T-cell (primary cell): ENCODE measurements at regions not wholly inside any gene's neighbourhood (a gene's known extent, or its start where the extent isn't known, plus 50 kb on each side); places are given as distances from the start of the nearest gene placed in this dataset.

Source experiments
- ATAC-seq, 4 experiments: fragments of 200-7000 bp in 3 of 4; fragments of 150-1000 bp in 1 of 4; cut with Tn5 transposase; replicated peaks in 1 of 4; 1 replicate in 3 of 4; 2 replicates in 1 of 4; pipeline ENCODE4 v1.10.0; 2021; ENCODE audit warnings: moderate library complexity in 3 of 4, mild to moderate bottlenecking in 2 of 4, moderate number of reproducible peaks in 1 of 4
- CTCF ChIA-PET, 2 donors: fragments of 300-600 bp; sonication (Branson Sonifier 250); formaldehyde crosslinking; loops; one replicate each; lab custom pipeline; 2022; ENCODE audit warnings: antibody characterized with exemption in 2 of 2; lab: Charles Lee
- POLR2A ChIA-PET, 2 donors: fragments of 300-600 bp; sonication (Branson Sonifier 250); formaldehyde crosslinking; loops; one replicate each; lab custom pipeline; 2022; ENCODE audit warnings: antibody characterized with exemption in 2 of 2; lab: Charles Lee
- DNase-seq, 35 experiments: peaks; one replicate each; pipeline versions ENCODE4 v3.0.0 to v3.0.0-alpha.2; 2013 to 2023
- H3K27ac ChIP-seq: one replicate; pipeline ENCODE4 v1.5.1; 2013; ENCODE audit warnings: low read length
- H3K27me3 ChIP-seq, 2 experiments: replicated peaks in 1 of 2; 1 replicate in 1 of 2; 2 replicates in 1 of 2; pipeline versions ENCODE4 v1.6.1 to v1.7.0; 2013; ENCODE audit warnings: low read length in 1 of 2, mixed read lengths in 1 of 2; ENCODE audit not compliant: control insufficient read depth in 2 of 2, insufficient read depth in 2 of 2; ENCODE audit errors: extremely low read depth in 1 of 2
- H3K36me3 ChIP-seq, 2 donors: 1 replicate in 1 of 2; 2 replicates in 1 of 2; pipeline versions ENCODE4 v1.6.1 to v1.7.0; 2013; ENCODE audit warnings: low read length in 1 of 2; ENCODE audit not compliant: control insufficient read depth in 2 of 2, insufficient read depth in 1 of 2; ENCODE audit errors: extremely low read depth in 1 of 2
- H3K4me1 ChIP-seq, 2 experiments: 1 replicate in 1 of 2; 2 replicates in 1 of 2; pipeline versions ENCODE4 v1.6.1 to v1.7.0; 2013; ENCODE audit warnings: low read length in 2 of 2, mixed read lengths in 1 of 2; ENCODE audit not compliant: insufficient read depth in 2 of 2, control insufficient read depth in 1 of 2; ENCODE audit errors: extremely low read depth in 1 of 2
- H3K4me3 ChIP-seq, 2 donors: 1 replicate in 1 of 2; 2 replicates in 1 of 2; pipeline versions ENCODE4 v1.5.1 to v1.7.0; 2013; ENCODE audit warnings: mild to moderate bottlenecking in 2 of 2, low read length in 1 of 2, moderate library complexity in 1 of 2; ENCODE audit not compliant: control insufficient read depth in 1 of 2; ENCODE audit errors: extremely low read depth in 1 of 2
- H3K9me3 ChIP-seq: 2 replicates; pipeline ENCODE4 v1.7.0; 2013
- H3K27ac Mint-ChIP-seq, 2 donors: one replicate each; pipeline ENCODE4 v1.8.0; 2020 to 2021; ENCODE audit warnings: mild to moderate bottlenecking in 2 of 2, mixed read lengths in 2 of 2
- H3K27me3 Mint-ChIP-seq, 2 donors: one replicate each; pipeline ENCODE4 v1.8.0; 2021 to 2022; ENCODE audit warnings: mixed read lengths in 2 of 2
- H3K36me3 Mint-ChIP-seq: one replicate; pipeline ENCODE4 v1.8.0; 2021; ENCODE audit warnings: mixed read lengths
- H3K4me1 Mint-ChIP-seq, 3 donors: one replicate each; pipeline ENCODE4 v1.8.0; 2020 to 2022; ENCODE audit warnings: mixed read lengths in 3 of 3, mild to moderate bottlenecking in 1 of 3
- H3K4me3 Mint-ChIP-seq, 3 donors: one replicate each; pipeline ENCODE4 v1.8.0; 2020 to 2022; ENCODE audit warnings: mild to moderate bottlenecking in 3 of 3, mixed read lengths in 3 of 3, moderate library complexity in 3 of 3
- H3K9me3 Mint-ChIP-seq, 3 donors: one replicate each; pipeline ENCODE4 v1.8.0; 2020 to 2022; ENCODE audit warnings: mixed read lengths in 3 of 3
- WGBS: methylation state at CpG from one replicate; pipeline ENCODE4 v1.1.5; 2013; ENCODE audit warnings: missing lambda C conversion rate; ENCODE audit not compliant: insufficient coverage; 5-methylcytosine and 5-hydroxymethylcytosine counted together

GRCh38 chr11:127628458-127628785, 627.9 kb upstream of the KIRREL3 start:
- H3K4me3 ChIP-seq = no peak overlapping the region
- H3K27ac Mint-ChIP-seq = no peak overlapping the region
- H3K36me3 ChIP-seq = no peaks in the 10 kb centered on the region
- H3K27me3 ChIP-seq = no peaks in the 10 kb centered on the region
- H3K4me1 Mint-ChIP-seq = peaks cover 0 to 2% (median 0%) of the 10 kb centered on the region in 3 donors
- H3K9me3 Mint-ChIP-seq = peaks cover 0 to 3% (median 0%) of the 10 kb centered on the region in 3 donors
- no peaks in the 10 kb centered on the region for H3K36me3 Mint-ChIP-seq
- no peaks in the 10 kb centered on the region for H3K9me3 ChIP-seq
- DNase-seq = no peak
- H3K4me1 ChIP-seq = no peaks in the 10 kb centered on the region
- ChIA-PET CTCF (no interaction called here), POLR2A (no interaction called here)
- ATAC-seq = no peak
- no peak overlapping the region for H3K27ac ChIP-seq
- no CpG with 5 or more reads among the region's 5 CpGs for WGBS
- H3K4me3 Mint-ChIP-seq = no peak overlapping the region
- H3K27me3 Mint-ChIP-seq = no peaks in the 10 kb centered on the region

- H3K36me3 Mint-ChIP-seq = no peaks in the 10 kb centered on the region
- H3K27me3 Mint-ChIP-seq = no peaks in the 10 kb centered on the region
- no peak overlapping the region for H3K4me3 Mint-ChIP-seq
- WGBS = 95% methylated on average over 5 of the region's 12 CpGs
- Histone ChIP-seq H3K27me3 (no peaks in the 10 kb centered on the region), H3K4me1 (no peaks in the 10 kb centered on the region), H3K4me3 (no peak overlapping the region), H3K27ac (no peak overlapping the region), H3K36me3 (no peaks in the 10 kb centered on the region), H3K9me3 (no peaks in the 10 kb centered on the region)
- CTCF ChIA-PET = no interaction called here
- POLR2A ChIA-PET = no interaction called here
- ATAC-seq (no peak), DNase-seq (no peak)
- H3K9me3 Mint-ChIP-seq = peaks cover 0 to 3% (median 0%) of the 10 kb centered on the region in 3 donors
- H3K4me1 Mint-ChIP-seq = peaks cover 0 to 2% (median 0%) of the 10 kb centered on the region in 3 donors
- H3K27ac Mint-ChIP-seq = no peak overlapping the region
These were observed 627.3 kb upstream of the KIRREL3 start for GRCh38 chr11:127627629-127628457.

GRCh38 chr11:127627204-127627603, 626.6 kb upstream of the KIRREL3 start:
- Mint-ChIP-seq H3K4me1 (peaks cover 0 to 2% (median 0%) of the 10 kb centered on the region in 3 donors), H3K36me3 (no peaks in the 10 kb centered on the region), H3K27me3 (no peaks in the 10 kb centered on the region), H3K27ac (no peak overlapping the region), H3K9me3 (peaks cover 0 to 3% (median 0%) of the 10 kb centered on the region in 3 donors), H3K4me3 (no peak overlapping the region)
- Histone ChIP-seq H3K36me3 (no peaks in the 10 kb centered on the region), H3K27ac (no peak overlapping the region), H3K9me3 (no peaks in the 10 kb centered on the region), H3K4me1 (no peaks in the 10 kb centered on the region), H3K27me3 (no peaks in the 10 kb centered on the region), H3K4me3 (no peak overlapping the region)
- no peak for ATAC-seq
- CTCF ChIA-PET = no interaction called here
- no CpG with 5 or more reads among the region's 1 CpG for WGBS
- POLR2A ChIA-PET = no interaction called here
- no peak for DNase-seq

- Mint-ChIP-seq H3K36me3 (no peaks in the 10 kb centered on the region), H3K27me3 (no peaks in the 10 kb centered on the region), H3K9me3 (peaks cover 0 to 3% (median 0%) of the 10 kb centered on the region in 3 donors), H3K27ac (no peak overlapping the region), H3K4me3 (no peak overlapping the region), H3K4me1 (peaks cover 0 to 2% (median 0%) of the 10 kb centered on the region in 3 donors)
- POLR2A ChIA-PET = no interaction called here
- H3K9me3 ChIP-seq = no peaks in the 10 kb centered on the region
- no peak overlapping the region for H3K4me3 ChIP-seq
- no peaks in the 10 kb centered on the region for H3K4me1 ChIP-seq
- no peaks in the 10 kb centered on the region for H3K36me3 ChIP-seq
- ATAC-seq (no peak), DNase-seq (no peak)
- H3K27me3 ChIP-seq = no peaks in the 10 kb centered on the region
- CTCF ChIA-PET = no interaction called here
- H3K27ac ChIP-seq = no peak overlapping the region
- 13% methylated on average over 1 of the region's 3 CpGs for WGBS
These were observed 624.8 kb upstream of the KIRREL3 start for GRCh38 chr11:127625402-127625801.

- Mint-ChIP-seq H3K9me3 (peaks cover 0 to 2% (median 0%) of the 10 kb centered on the region in 3 donors), H3K4me3 (no peak overlapping the region), H3K36me3 (no peaks in the 10 kb centered on the region), H3K27me3 (no peaks in the 10 kb centered on the region), H3K4me1 (peaks cover 0 to 2% (median 0%) of the 10 kb centered on the region in 3 donors), H3K27ac (no peak overlapping the region)
- ChIA-PET CTCF (no interaction called here), POLR2A (no interaction called here)
- DNase-seq = no peak
- ATAC-seq = no peak
- H3K9me3 ChIP-seq = no peaks in the 10 kb centered on the region
- 23% methylated on average over 5 of the region's 10 CpGs for WGBS
- H3K27me3 ChIP-seq = no peaks in the 10 kb centered on the region
- no peaks in the 10 kb centered on the region for H3K4me1 ChIP-seq
- no peak overlapping the region for H3K4me3 ChIP-seq
- no peaks in the 10 kb centered on the region for H3K36me3 ChIP-seq
- no peak overlapping the region for H3K27ac ChIP-seq
These were observed 623.8 kb upstream of the KIRREL3 start for GRCh38 chr11:127624306-127624856.

GRCh38 chr11:127622686-127623085, 622.1 kb upstream of the KIRREL3 start:
- Histone ChIP-seq H3K4me3 (no peak overlapping the region), H3K9me3 (no peaks in the 10 kb centered on the region), H3K36me3 (no peaks in the 10 kb centered on the region), H3K27ac (no peak overlapping the region), H3K4me1 (no peaks in the 10 kb centered on the region), H3K27me3 (no peaks in the 10 kb centered on the region)
- POLR2A ChIA-PET = no interaction called here
- no peak for DNase-seq
- Mint-ChIP-seq H3K27me3 (no peaks in the 10 kb centered on the region), H3K4me3 (no peak overlapping the region), H3K27ac (no peak overlapping the region), H3K36me3 (no peaks in the 10 kb centered on the region), H3K9me3 (no peaks in the 10 kb centered on the region), H3K4me1 (peaks cover 0 to 2% (median 0%) of the 10 kb centered on the region in 3 donors)
- no peak for ATAC-seq
- CTCF ChIA-PET = no interaction called here
